K562 (cell line): ENCODE measurements at regions not wholly inside any gene's neighbourhood (a gene's known extent, or its start where the extent isn't known, plus 50 kb on each side); places are given as distances from the start of the nearest gene placed in this dataset.

Experiments
- ATAC-seq: fragments of 200-7000 bp; cut with Tn5 transposase; 3 replicates; pipeline ENCODE4 v1.9.1; 2020; ENCODE audit warnings: moderate library complexity
- BruUV-seq: library from RNA; stranded (reverse); fragments of 400-500 nt; replicated peaks from 2 replicates; lab custom pipeline; 2021; lab: Mats Ljungman, UMichigan
- CTCF ChIA-PET: fragments of 300-600 bp; formaldehyde crosslinking; extraction: SDS; loops from one replicate; lab custom pipeline; 2021; ENCODE audit warnings: low intra/inter-chr PET ratio; lab: Yijun Ruan, JAX
- POLR2A ChIA-PET: fragments of 300-600, 350-650 bp; sonication (Branson Sonifier 250); formaldehyde crosslinking; extraction: SDS; loops from one replicate; lab custom pipeline; 2021; ENCODE audit warnings: antibody characterized with exemption, inconsistent platforms; lab: Yijun Ruan, JAX
- DNase-seq, 4 experiments: peaks; one replicate each; pipeline versions ENCODE4 v3.0.0 to v3.0.0-alpha.2; 2011 to 2018; ENCODE audit warnings: low spot score in 3 of 4, mixed read lengths in 3 of 4; ENCODE audit errors: extremely low read depth in 1 of 4
- FAIRE-seq: peaks from 2 replicates; lab custom pipeline; 2011; peaks lifted over from hg19 to GRCh38; lab: Jason Lieb, UNC
- H2AFZ ChIP-seq: 2 replicates; pipeline ENCODE4 v1.6.0; 2011; ENCODE audit warnings: low read depth, low read length, control low read depth, inconsistent platforms
- H3K27ac ChIP-seq: fragments of 200-600 bp; 3 replicates; pipeline ENCODE4 v1.8.0; 2011; ENCODE audit warnings: low read depth, mild to moderate bottlenecking, control low read depth, inconsistent platforms, low read length, moderate library complexity, mixed read lengths; ENCODE audit errors: extremely low read depth
- H3K27me3 ChIP-seq, 2 experiments: fragments of 300-600 bp in 1 of 2; 2 replicates in 1 of 2; 3 replicates in 1 of 2; pipeline versions ENCODE4 v1.6.0 to v1.8.0; 2011; ENCODE audit warnings: inconsistent platforms in 2 of 2, low read length in 2 of 2, mild to moderate bottlenecking in 1 of 2, mixed read lengths in 1 of 2, moderate library complexity in 1 of 2; ENCODE audit not compliant: control insufficient read depth in 2 of 2, insufficient read depth in 2 of 2
- H3K36me3 ChIP-seq: fragments of 300-600 bp; 3 replicates; pipeline ENCODE4 v1.8.0; 2011; ENCODE audit warnings: mild to moderate bottlenecking, low read length, inconsistent platforms; ENCODE audit not compliant: control insufficient read depth, insufficient read depth
- H3K4me1 ChIP-seq, 2 experiments: fragments of 200-600 bp in 1 of 2; replicated peaks in 1 of 2; 2 replicates in 1 of 2; 3 replicates in 1 of 2; pipeline versions ENCODE4 v1.5.1 to v1.8.0; 2011; ENCODE audit warnings: inconsistent platforms in 2 of 2, low read length in 2 of 2, mild to moderate bottlenecking in 1 of 2, mixed read lengths in 1 of 2, moderate library complexity in 1 of 2; ENCODE audit not compliant: control insufficient read depth in 2 of 2, insufficient read depth in 2 of 2
- H3K4me2 ChIP-seq: 2 replicates; pipeline ENCODE4 v1.6.1; 2011; ENCODE audit warnings: low read length, control low read depth, inconsistent platforms, mixed read lengths; ENCODE audit not compliant: insufficient read depth
- H3K4me3 ChIP-seq: fragments of 200-600 bp; sonication (generic), shearing (Covaris generic); 2 replicates; pipeline ENCODE4 v1.5.1; 2016; ENCODE audit warnings: control low read depth, inconsistent platforms
- H3K79me2 ChIP-seq: fragments of 200-600 bp; 3 replicates; pipeline ENCODE4 v1.8.0; 2011; ENCODE audit warnings: low read length, inconsistent platforms; ENCODE audit not compliant: control insufficient read depth, insufficient read depth
- H3K9ac ChIP-seq, 2 experiments: 2 replicates each; pipeline versions ENCODE4 v1.6.0 to v1.6.1; 2011; ENCODE audit warnings: low read depth in 2 of 2, low read length in 2 of 2, control low read depth in 1 of 2, inconsistent platforms in 1 of 2, mild to moderate bottlenecking in 1 of 2, mixed read lengths in 1 of 2; ENCODE audit not compliant: insufficient read depth in 1 of 2
- H3K9me1 ChIP-seq: one replicate; pipeline ENCODE4 v1.6.0; 2011; ENCODE audit warnings: inconsistent platforms, mild to moderate bottlenecking, low read length, moderate library complexity; ENCODE audit not compliant: control insufficient read depth, insufficient read depth
- H3K9me3 ChIP-seq: replicated peaks from 2 replicates; pipeline ENCODE4 v1.5.1; 2011; ENCODE audit warnings: low read depth, low read length, inconsistent platforms; ENCODE audit not compliant: control insufficient read depth, insufficient read depth
- H4K20me1 ChIP-seq: replicated peaks from 2 replicates; pipeline ENCODE4 v1.6.1; 2011; ENCODE audit warnings: low read length, inconsistent platforms, mixed read lengths; ENCODE audit not compliant: control insufficient read depth, insufficient read depth
- CREBBP ChIP-seq: IDR thresholded peaks from one replicate; pipeline ENCODE4 v1.6.1; 2012; ENCODE audit warnings: low read depth, mild to moderate bottlenecking, control low read depth, inconsistent platforms, low read length
- EP300 ChIP-seq: IDR thresholded peaks from 2 replicates; pipeline ENCODE4 v1.6.1; 2012; ENCODE audit warnings: low read length, improper control_type of control experiment
- FOXK1 ChIP-seq: sonication (generic); formaldehyde crosslinking; IDR thresholded peaks from 2 replicates; pipeline ENCODE4 v1.8.0; 2022; ENCODE audit warnings: missing genetic modification reagents, mild to moderate bottlenecking, borderline replicate concordance
- HDAC8 ChIP-seq: fragments of 450-650 bp; IDR thresholded peaks from 2 replicates; pipeline ENCODE4 v1.6.1; 2016; ENCODE audit warnings: mild to moderate bottlenecking, missing genetic modification characterization, moderate library complexity, missing compliant biosample characterization
- MEF2A ChIP-seq: IDR thresholded peaks from 2 replicates; pipeline ENCODE4 v1.6.1; 2011; ENCODE audit warnings: low read depth, mild to moderate bottlenecking, low read length, moderate library complexity; ENCODE audit not compliant: control insufficient read depth
- RBBP5 ChIP-seq: fragments of 200-600 bp; sonication (generic); IDR thresholded peaks from 2 replicates; pipeline ENCODE4 v1.6.1; 2012; ENCODE audit warnings: borderline replicate concordance, mild to moderate bottlenecking, low read length, control low read depth, inconsistent platforms; ENCODE audit not compliant: insufficient read depth, poor library complexity, severe bottlenecking
- RBM17 ChIP-seq: fragments of 200-400 bp; formaldehyde crosslinking; IDR thresholded peaks from 2 replicates; pipeline ENCODE4 v1.6.1; 2017; ENCODE audit warnings: low read depth, mild to moderate bottlenecking, low read length, borderline replicate concordance
- SMC3 ChIP-seq: conservative IDR thresholded peaks from 2 replicates; pipeline ENCODE4 v1.6.1; 2011; ENCODE audit warnings: low read depth, low read length, improper control_type of control experiment; ENCODE audit not compliant: insufficient read depth
- XRCC3 ChIP-seq: fragments of 450-650 bp; IDR thresholded peaks from 2 replicates; pipeline ENCODE4 v1.6.1; 2017; ENCODE audit warnings: mild to moderate bottlenecking, moderate library complexity
- WGBS: fragments of 100-300 bp; shearing (Covaris generic); methylation state at CpG from one replicate; pipeline ENCODE4 v1.1.6; 2016; ENCODE audit warnings: low coverage, mixed read lengths; ENCODE audit not compliant: insufficient coverage; ENCODE audit errors: missing lambda C conversion rate; 5-methylcytosine and 5-hydroxymethylcytosine counted together
- in situ Hi-C: fragments of 300-500 bp; cut with MboI; formaldehyde crosslinking; loops from 4 replicates; pipeline ENCODE4 v1.15.0; 2018; ENCODE audit warnings: inconsistent platforms, mixed read lengths
- intact Hi-C: fragments of 100-400 bp; cut with micrococcal nuclease; formaldehyde crosslinking; loops from 2 replicates; pipeline ENCODE4 v1.14.2; 2022
- TF ChIP-seq, protein P1 (sequence below): fragments of 250-450 bp; sonication (Bioruptor Pico); IDR thresholded peaks from 2 replicates; pipeline ENCODE4 v1.8.0; 2021; ENCODE audit warnings: borderline replicate concordance, mild to moderate bottlenecking, moderate library complexity; ENCODE audit not compliant: poor library complexity, severe bottlenecking
- TF ChIP-seq, protein P2 (sequence below): fragments of 450-650 bp; IDR thresholded peaks from 2 replicates; pipeline ENCODE4 v1.6.1; 2017; ENCODE audit warnings: mild to moderate bottlenecking, moderate library complexity
- TF ChIP-seq, protein P3 (sequence below), 3 experiments: IDR thresholded peaks in 2 of 3; conservative IDR thresholded peaks in 1 of 3; 2 replicates each; pipeline ENCODE4 v1.5.1; 2011 to 2012; ENCODE audit warnings: low read length in 3 of 3, mild to moderate bottlenecking in 3 of 3, control low read depth in 2 of 3, improper control_type of control experiment in 1 of 3, inconsistent platforms in 1 of 3, low read depth in 1 of 3, mixed read lengths in 1 of 3, moderate library complexity in 1 of 3; ENCODE audit not compliant: insufficient read depth in 2 of 3
- TF ChIP-seq, protein P4 (sequence below): fragments of 450-650 bp; formaldehyde crosslinking; IDR thresholded peaks from 2 replicates; pipeline ENCODE4 v1.4.0; 2020; ENCODE audit warnings: mild to moderate bottlenecking, mixed read lengths
- TF ChIP-seq, protein P5 (sequence below): fragments of 200-800 bp; sonication (Bioruptor generic); IDR thresholded peaks from 2 replicates; pipeline ENCODE4 v1.6.1; 2017; ENCODE audit warnings: missing genetic modification characterization, missing compliant biosample characterization

DNA sequence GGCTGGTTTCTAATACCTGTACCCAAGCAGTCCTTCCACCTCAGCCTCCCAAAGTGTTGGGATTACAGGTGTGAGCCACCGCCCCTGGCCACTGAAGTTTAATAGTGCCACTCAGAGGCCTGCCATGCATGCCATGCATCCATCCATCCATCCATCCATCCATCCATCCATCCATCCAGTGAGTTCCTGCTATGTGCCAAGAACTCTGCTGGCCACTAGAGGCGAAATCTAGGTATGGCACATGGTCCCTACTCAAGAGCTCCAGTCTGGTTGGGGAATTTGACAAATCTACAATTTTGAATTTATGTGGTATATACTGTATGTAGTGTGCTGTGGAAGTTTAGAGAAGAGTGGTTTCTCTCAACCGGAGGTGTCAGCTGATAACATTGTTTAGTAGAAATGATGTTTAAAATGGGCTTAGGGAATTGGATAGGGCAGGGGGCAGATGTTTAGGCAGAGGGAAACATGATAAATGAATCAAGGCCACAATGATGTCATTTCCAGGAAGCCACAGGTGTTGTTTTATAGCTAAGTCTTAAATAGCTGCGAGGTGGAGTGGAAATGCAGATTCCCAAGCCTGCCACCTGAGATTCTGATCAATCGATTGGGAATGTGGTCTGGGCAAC, 384.4 kb upstream of the C2CD4B start:
- POLR2A ChIA-PET, result interaction anchor here (0.5 to 0.7 kb wide), 3 partner anchors 18 to 487 kb away, joined by 3 read pairs; no protein-coding TSS in a partner anchor
- H3K9me1 ChIP-seq, result no peaks in the 10 kb centered on the region
- WGBS, result 0% methylated on average over 5 of the region's 5 CpGs
- TF ChIP-seq HDAC8 (tag) (no peak), SMC3 (0 out of 2 replicates have a peak, but pooled peaks have one; percentile 11), RBBP5 (no peak), CREBBP (no peak), EP300 (no peak), XRCC3 (no peak), MEF2A (no peak), RBM17 (no peak), FOXK1 (CRISPR knock-in tag) (no peak)
- TF ChIP-seq, protein P1, sequence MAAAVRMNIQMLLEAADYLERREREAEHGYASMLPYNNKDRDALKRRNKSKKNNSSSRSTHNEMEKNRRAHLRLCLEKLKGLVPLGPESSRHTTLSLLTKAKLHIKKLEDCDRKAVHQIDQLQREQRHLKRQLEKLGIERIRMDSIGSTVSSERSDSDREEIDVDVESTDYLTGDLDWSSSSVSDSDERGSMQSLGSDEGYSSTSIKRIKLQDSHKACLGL, result no peak
- TF ChIP-seq, protein P2, sequence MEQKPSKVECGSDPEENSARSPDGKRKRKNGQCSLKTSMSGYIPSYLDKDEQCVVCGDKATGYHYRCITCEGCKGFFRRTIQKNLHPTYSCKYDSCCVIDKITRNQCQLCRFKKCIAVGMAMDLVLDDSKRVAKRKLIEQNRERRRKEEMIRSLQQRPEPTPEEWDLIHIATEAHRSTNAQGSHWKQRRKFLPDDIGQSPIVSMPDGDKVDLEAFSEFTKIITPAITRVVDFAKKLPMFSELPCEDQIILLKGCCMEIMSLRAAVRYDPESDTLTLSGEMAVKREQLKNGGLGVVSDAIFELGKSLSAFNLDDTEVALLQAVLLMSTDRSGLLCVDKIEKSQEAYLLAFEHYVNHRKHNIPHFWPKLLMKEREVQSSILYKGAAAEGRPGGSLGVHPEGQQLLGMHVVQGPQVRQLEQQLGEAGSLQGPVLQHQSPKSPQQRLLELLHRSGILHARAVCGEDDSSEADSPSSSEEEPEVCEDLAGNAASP, result no peak
- TF ChIP-seq, protein P3, sequence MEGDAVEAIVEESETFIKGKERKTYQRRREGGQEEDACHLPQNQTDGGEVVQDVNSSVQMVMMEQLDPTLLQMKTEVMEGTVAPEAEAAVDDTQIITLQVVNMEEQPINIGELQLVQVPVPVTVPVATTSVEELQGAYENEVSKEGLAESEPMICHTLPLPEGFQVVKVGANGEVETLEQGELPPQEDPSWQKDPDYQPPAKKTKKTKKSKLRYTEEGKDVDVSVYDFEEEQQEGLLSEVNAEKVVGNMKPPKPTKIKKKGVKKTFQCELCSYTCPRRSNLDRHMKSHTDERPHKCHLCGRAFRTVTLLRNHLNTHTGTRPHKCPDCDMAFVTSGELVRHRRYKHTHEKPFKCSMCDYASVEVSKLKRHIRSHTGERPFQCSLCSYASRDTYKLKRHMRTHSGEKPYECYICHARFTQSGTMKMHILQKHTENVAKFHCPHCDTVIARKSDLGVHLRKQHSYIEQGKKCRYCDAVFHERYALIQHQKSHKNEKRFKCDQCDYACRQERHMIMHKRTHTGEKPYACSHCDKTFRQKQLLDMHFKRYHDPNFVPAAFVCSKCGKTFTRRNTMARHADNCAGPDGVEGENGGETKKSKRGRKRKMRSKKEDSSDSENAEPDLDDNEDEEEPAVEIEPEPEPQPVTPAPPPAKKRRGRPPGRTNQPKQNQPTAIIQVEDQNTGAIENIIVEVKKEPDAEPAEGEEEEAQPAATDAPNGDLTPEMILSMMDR (IDR thresholded peaks at IDR 0.05 in 2 of 3, conservative IDR thresholded peaks at IDR 0.05 in 1 of 3; ENCODE audit: insufficient read depth in 2 of 3, low read depth in 1 of 3, low read length in 3 of 3), result peak; percentile 53 to 57 (median 56)
- TF ChIP-seq, protein P4, sequence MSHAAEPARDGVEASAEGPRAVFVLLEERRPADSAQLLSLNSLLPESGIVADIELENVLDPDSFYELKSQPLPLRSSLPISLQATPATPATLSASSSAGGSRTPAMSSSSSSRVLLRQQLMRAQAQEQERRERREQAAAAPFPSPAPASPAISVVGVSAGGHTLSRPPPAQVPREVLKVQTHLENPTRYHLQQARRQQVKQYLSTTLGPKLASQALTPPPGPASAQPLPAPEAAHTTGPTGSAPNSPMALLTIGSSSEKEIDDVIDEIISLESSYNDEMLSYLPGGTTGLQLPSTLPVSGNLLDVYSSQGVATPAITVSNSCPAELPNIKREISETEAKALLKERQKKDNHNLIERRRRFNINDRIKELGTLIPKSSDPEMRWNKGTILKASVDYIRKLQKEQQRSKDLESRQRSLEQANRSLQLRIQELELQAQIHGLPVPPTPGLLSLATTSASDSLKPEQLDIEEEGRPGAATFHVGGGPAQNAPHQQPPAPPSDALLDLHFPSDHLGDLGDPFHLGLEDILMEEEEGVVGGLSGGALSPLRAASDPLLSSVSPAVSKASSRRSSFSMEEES (CRISPR knock-in tag), result no peak
- TF ChIP-seq, protein P5, sequence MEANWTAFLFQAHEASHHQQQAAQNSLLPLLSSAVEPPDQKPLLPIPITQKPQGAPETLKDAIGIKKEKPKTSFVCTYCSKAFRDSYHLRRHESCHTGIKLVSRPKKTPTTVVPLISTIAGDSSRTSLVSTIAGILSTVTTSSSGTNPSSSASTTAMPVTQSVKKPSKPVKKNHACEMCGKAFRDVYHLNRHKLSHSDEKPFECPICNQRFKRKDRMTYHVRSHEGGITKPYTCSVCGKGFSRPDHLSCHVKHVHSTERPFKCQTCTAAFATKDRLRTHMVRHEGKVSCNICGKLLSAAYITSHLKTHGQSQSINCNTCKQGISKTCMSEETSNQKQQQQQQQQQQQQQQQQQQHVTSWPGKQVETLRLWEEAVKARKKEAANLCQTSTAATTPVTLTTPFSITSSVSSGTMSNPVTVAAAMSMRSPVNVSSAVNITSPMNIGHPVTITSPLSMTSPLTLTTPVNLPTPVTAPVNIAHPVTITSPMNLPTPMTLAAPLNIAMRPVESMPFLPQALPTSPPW (CRISPR knock-in tag), result no peak

More for the DNA sequence above, 384.4 kb upstream of the C2CD4B start:
- no peak overlapping the region for H2AFZ ChIP-seq
- H3K27me3 ChIP-seq, result no peaks in the 10 kb centered on the region; a peak in 1 of 5 replicates
- H3K79me2 ChIP-seq, result no peaks in the 10 kb centered on the region
- no peak overlapping the region for H3K27ac ChIP-seq
- H3K9ac ChIP-seq, result no peak overlapping the region
- FAIRE-seq (peak; percentile 56), ATAC-seq (peak; percentile 68), DNase-seq (peak; percentile 24 to 45 (median 34))
- no peaks in the 10 kb centered on the region for H3K9me3 ChIP-seq
- intact Hi-C loops, result no loop called here
- H4K20me1 ChIP-seq, result no peaks in the 10 kb centered on the region
- CTCF ChIA-PET, result interaction anchor here (0.5 kb wide), 1 partner anchor 90 kb away, joined by 3 read pairs; no protein-coding TSS in a partner anchor
- no peak overlapping the region for H3K4me3 ChIP-seq
- no peaks in the 10 kb centered on the region for H3K4me1 ChIP-seq
- in situ Hi-C loops, result no loop called here
- H3K4me2 ChIP-seq, result no peak overlapping the region
- BruUV-seq, result no TSS peak
- no peaks in the 10 kb centered on the region for H3K36me3 ChIP-seq
